ENCODE measurements at regions not wholly inside any gene's neighbourhood (a gene's known extent, or its start where the extent isn't known, plus 50 kb on each side); places are given as distances from the start of the nearest gene placed in this dataset.

- intact Hi-C loops (cut with DNase I): no loop called here
- no peak overlapping the region for H3K27ac ChIP-seq
- ATAC-seq (no peak), FAIRE-seq (no peak), DNase-seq (no peak)
- H3K4me3 ChIP-seq: no peak overlapping the region
- H3K27me3 ChIP-seq: no peaks in the 10 kb centered on the region
- WGBS, 2 donors: 61 to 63% methylated on average over 11 of the region's 11 CpGs
- no peaks in the 10 kb centered on the region for H3K4me1 ChIP-seq
- no peaks in the 10 kb centered on the region for H3K9me3 ChIP-seq
- TF ChIP-seq, protein P1, sequence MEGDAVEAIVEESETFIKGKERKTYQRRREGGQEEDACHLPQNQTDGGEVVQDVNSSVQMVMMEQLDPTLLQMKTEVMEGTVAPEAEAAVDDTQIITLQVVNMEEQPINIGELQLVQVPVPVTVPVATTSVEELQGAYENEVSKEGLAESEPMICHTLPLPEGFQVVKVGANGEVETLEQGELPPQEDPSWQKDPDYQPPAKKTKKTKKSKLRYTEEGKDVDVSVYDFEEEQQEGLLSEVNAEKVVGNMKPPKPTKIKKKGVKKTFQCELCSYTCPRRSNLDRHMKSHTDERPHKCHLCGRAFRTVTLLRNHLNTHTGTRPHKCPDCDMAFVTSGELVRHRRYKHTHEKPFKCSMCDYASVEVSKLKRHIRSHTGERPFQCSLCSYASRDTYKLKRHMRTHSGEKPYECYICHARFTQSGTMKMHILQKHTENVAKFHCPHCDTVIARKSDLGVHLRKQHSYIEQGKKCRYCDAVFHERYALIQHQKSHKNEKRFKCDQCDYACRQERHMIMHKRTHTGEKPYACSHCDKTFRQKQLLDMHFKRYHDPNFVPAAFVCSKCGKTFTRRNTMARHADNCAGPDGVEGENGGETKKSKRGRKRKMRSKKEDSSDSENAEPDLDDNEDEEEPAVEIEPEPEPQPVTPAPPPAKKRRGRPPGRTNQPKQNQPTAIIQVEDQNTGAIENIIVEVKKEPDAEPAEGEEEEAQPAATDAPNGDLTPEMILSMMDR (IDR thresholded peaks at IDR 0.05): no peak
- no peaks in the 10 kb centered on the region for H3K36me3 ChIP-seq
Measured at GRCh38 chr9:78775211-78775610, 478.3 kb downstream of the PSAT1 start.

DNA sequence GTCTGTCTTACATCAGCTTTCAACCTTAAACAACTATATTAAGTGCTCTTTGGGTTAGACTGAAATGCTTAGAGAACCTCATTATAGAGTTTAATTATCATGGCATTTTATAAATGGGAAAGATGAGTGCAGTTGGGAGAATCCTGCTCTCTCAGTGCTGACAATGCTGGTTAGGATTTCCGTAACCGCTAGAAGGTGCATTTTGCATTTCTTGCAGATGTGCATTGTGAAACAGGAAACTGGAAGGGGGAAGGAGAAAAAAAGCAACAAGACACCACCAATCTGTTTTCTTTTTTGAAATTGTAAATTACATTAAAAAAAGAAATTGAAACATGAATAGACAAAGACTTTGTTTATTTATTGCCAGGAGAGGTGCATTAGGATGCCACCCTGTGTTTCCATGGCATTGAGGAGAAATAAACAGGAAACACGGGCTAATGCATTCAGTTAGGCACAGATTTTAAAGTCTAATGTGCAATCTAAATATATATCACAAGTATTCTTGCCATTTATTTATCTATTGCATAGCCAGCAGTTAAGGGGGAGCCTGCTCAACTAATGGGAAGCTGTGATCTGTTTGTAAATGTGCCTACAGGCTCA, 478.9 kb downstream of the PSAT1 start:
- WGBS, 2 donors: 69 to 72% methylated on average over 3 of the region's 3 CpGs
- TF ChIP-seq, protein P1 (IDR thresholded peaks at IDR 0.05): no peak
- Histone ChIP-seq H3K4me3 (no peak overlapping the region), H3K27ac (no peak overlapping the region), H3K4me1 (no peaks in the 10 kb centered on the region), H3K36me3 (no peaks in the 10 kb centered on the region), H3K27me3 (no peaks in the 10 kb centered on the region), H3K9me3 (no peaks in the 10 kb centered on the region)
- FAIRE-seq (no peak), ATAC-seq (peak in 1 of 4 donors; percentile 14), DNase-seq (no peak)
- intact Hi-C loops (cut with DNase I): no loop called here

- Histone ChIP-seq H3K27me3 (no peaks in the 10 kb centered on the region), H3K27ac (no peak overlapping the region), H3K4me1 (no peaks in the 10 kb centered on the region), H3K9me3 (no peaks in the 10 kb centered on the region), H3K4me3 (no peak overlapping the region), H3K36me3 (no peaks in the 10 kb centered on the region)
- FAIRE-seq (no peak), ATAC-seq (no peak), DNase-seq (no peak)
- WGBS, 2 donors: 72 to 81% methylated on average over 4 of the region's 4 CpGs
- intact Hi-C loops (cut with DNase I): no loop called here
- TF ChIP-seq, protein P1 (IDR thresholded peaks at IDR 0.05): no peak
Measured at GRCh38 chr9:78777747-78778146, 480.8 kb downstream of the PSAT1 start.

DNA sequence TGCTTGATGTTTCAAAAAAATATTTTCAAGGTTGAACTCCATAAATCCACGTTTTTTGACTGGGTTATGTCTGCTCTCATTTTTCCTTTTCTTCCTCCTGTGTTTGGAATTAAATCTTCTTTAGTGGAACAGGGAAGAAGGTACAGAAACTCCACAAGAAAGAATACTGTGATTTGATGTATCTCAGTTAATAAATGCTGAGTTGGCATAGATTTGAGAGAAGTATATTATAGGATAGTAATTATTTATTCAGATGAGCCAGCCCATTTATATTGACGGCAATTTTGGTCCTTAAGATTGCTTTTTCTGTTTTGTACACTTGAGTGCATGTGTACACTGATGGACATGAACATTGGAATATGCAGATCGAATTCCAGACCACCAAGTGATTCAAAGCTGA, 481.4 kb downstream of the PSAT1 start:
- ATAC-seq (no peak), FAIRE-seq (no peak), DNase-seq (no peak)
- Histone ChIP-seq H3K4me3 (no peak overlapping the region), H3K36me3 (no peaks in the 10 kb centered on the region), H3K4me1 (no peaks in the 10 kb centered on the region), H3K9me3 (no peaks in the 10 kb centered on the region), H3K27ac (no peak overlapping the region), H3K27me3 (no peaks in the 10 kb centered on the region)
- intact Hi-C loops (cut with DNase I): no loop called here
- WGBS, 2 donors: 39 to 46% methylated on average over 3 of the region's 3 CpGs
- TF ChIP-seq, protein P1 (IDR thresholded peaks at IDR 0.05): no peak

- Histone ChIP-seq H3K4me3 (no peak overlapping the region), H3K36me3 (no peaks in the 10 kb centered on the region), H3K4me1 (no peaks in the 10 kb centered on the region), H3K27me3 (no peaks in the 10 kb centered on the region), H3K27ac (no peak overlapping the region), H3K9me3 (no peaks in the 10 kb centered on the region)
- no peak for DNase-seq
- TF ChIP-seq, protein P1 (IDR thresholded peaks at IDR 0.05): no peak
- WGBS, 2 donors: 66 to 68% methylated on average over 4 of the region's 4 CpGs
- no peak for FAIRE-seq
- intact Hi-C loops (cut with DNase I): no loop called here
- ATAC-seq: no peak
Measured at GRCh38 chr9:78778861-78779374, 482.0 kb downstream of the PSAT1 start.

All from pancreas (tissue), 10 donors.